Gastroesophageal sphincter (tissue), 4 donors: ENCODE measurements at regions not wholly inside any gene's neighbourhood (a gene's known extent, or its start where the extent isn't known, plus 50 kb on each side); places are given as distances from the start of the nearest gene placed in this dataset.
"Not testable (repeated sequence)": the region's sequence is repeated elsewhere in the genome, so short reads cannot be mapped to it uniquely, and the experiment has no call there.

Experiments used
- ATAC-seq: fragments of 150-250 bp; one replicate; pipeline ENCODE4 v1.9.1; 2016; ENCODE audit warnings: mild to moderate bottlenecking, moderate library complexity
- H3K27ac ChIP-seq, 4 donors: fragments of 200-600 bp; sonication (generic) in 3 of 4; 1 replicate in 3 of 4; 2 replicates in 1 of 4; pipeline ENCODE4 v1.5.1; 2016 to 2019
- H3K27me3 ChIP-seq: fragments of 200-600 bp; sonication (generic); one replicate; pipeline ENCODE4 v1.5.1; 2019
- H3K36me3 ChIP-seq, 2 donors: fragments of 200-600 bp; sonication (generic); one replicate each; pipeline ENCODE4 v1.5.1; 2019; ENCODE audit warnings: control low read depth in 1 of 2
- H3K4me1 ChIP-seq, 3 donors: fragments of 200-600 bp; sonication (generic); 1 replicate in 2 of 3; 2 replicates in 1 of 3; pipeline ENCODE4 v1.5.1; 2016 to 2019; ENCODE audit warnings: control low read depth in 2 of 3
- H3K4me3 ChIP-seq, 2 donors: fragments of 200-600 bp; sonication (generic); one replicate each; pipeline ENCODE4 v1.5.1; 2019; ENCODE audit warnings: mild to moderate bottlenecking in 1 of 2, moderate library complexity in 1 of 2
- H3K9me3 ChIP-seq, 3 donors: fragments of 200-600 bp; sonication (generic); one replicate each; pipeline ENCODE4 v1.5.1; 2017 to 2019; ENCODE audit warnings: control low read depth in 2 of 3
- CTCF ChIP-seq, 4 experiments: fragments of 200-600 bp in 2 of 4; fragments of 450-650 bp in 2 of 4; sonication (generic) in 1 of 4; IDR thresholded peaks; one replicate each; pipeline ENCODE4 v1.5.1; 2017 to 2019; ENCODE audit warnings: antibody characterized with exemption in 4 of 4, mild to moderate bottlenecking in 2 of 4, moderate library complexity in 2 of 4
- EP300 ChIP-seq: sonication (generic); formaldehyde crosslinking; IDR thresholded peaks from one replicate; pipeline ENCODE4 v1.6.1; 2017; ENCODE audit warnings: antibody characterized with exemption, mild to moderate bottlenecking
- POLR2A ChIP-seq, 2 donors: fragments of 450-650 bp; IDR thresholded peaks; one replicate each; pipeline ENCODE4 v1.6.1; 2017; ENCODE audit warnings: antibody characterized with exemption in 2 of 2, mild to moderate bottlenecking in 2 of 2, moderate library complexity in 1 of 2
- POLR2AphosphoS5 ChIP-seq: sonication (generic); formaldehyde crosslinking; IDR thresholded peaks from one replicate; pipeline ENCODE4 v1.6.1; 2017; ENCODE audit warnings: antibody characterized with exemption
- WGBS, 2 donors: methylation state at CpG; one replicate each; pipeline ENCODE4 v1.1.5; 2018; ENCODE audit warnings: low coverage in 1 of 2; 5-methylcytosine and 5-hydroxymethylcytosine counted together
- small RNA-seq, 4 donors: library from RNA; depleted of rRNA; stranded (forward); fragments of <200 nt; gene quantifications; one replicate each; pipeline ENCODE3, GENCODE V24; 2016

- 71 to 94% methylated on average over 2 of the region's 3 CpGs for WGBS, 2 donors
- Histone ChIP-seq H3K27me3 (no peaks in the 10 kb centered on the region), H3K4me1 (no peaks in the 10 kb centered on the region), H3K36me3 (no peaks in the 10 kb centered on the region), H3K9me3 (peaks cover 0 to 22% (median 0%) of the 10 kb centered on the region in 3 donors), H3K27ac (no peak overlapping the region), H3K4me3 (no peak overlapping the region)
- TF ChIP-seq POLR2A (IDR thresholded peaks at IDR 0.05) (no peak), EP300 (no peak), POLR2AphosphoS5 (no peak), CTCF (IDR thresholded peaks at IDR 0.05) (no peak)
- no peak for ATAC-seq
Measured at GRCh38 chr16:5158494-5158893, 60.9 kb upstream of the EEF2KMT start.

GRCh38 chr16:5156486-5156885 lies 58.9 kb upstream of the EEF2KMT start:
- not testable (repeated sequence) for ATAC-seq, H3K4me3 ChIP-seq, H3K36me3 ChIP-seq, H3K27me3 ChIP-seq, H3K4me1 ChIP-seq, H3K9me3 ChIP-seq, H3K27ac ChIP-seq
- 36% methylated on average over 2 of the region's 4 CpGs; no CpG with 5 or more reads in 1 of the 2 donors for WGBS, 2 donors

- not testable (repeated sequence) for H3K4me1 ChIP-seq, H3K27me3 ChIP-seq, H3K27ac ChIP-seq, H3K4me3 ChIP-seq, H3K9me3 ChIP-seq, ATAC-seq, H3K36me3 ChIP-seq
- 92 to 100% methylated on average over 1 of the region's 1 CpG for WGBS, 2 donors
Measured at GRCh38 chr16:5154006-5154405, 56.4 kb upstream of the EEF2KMT start.

- ATAC-seq, H3K9me3 ChIP-seq, H3K27ac ChIP-seq, H3K4me3 ChIP-seq, H3K36me3 ChIP-seq, H3K4me1 ChIP-seq, H3K27me3 ChIP-seq: not testable (repeated sequence)
- 67 to 68% methylated on average over 2 of the region's 2 CpGs for WGBS, 2 donors
Measured at GRCh38 chr16:5151409-5151808, 53.8 kb upstream of the EEF2KMT start.

Small RNA genes lying in the stretch of these regions (small RNA-seq; reads per million reads assigned to genes)
- gene AC007012.1 = 0 reads per million in 4 donors
- 0 reads per million in 4 donors for gene MIR8065
- 0 reads per million in 4 donors for gene RNU6-328P
- 0 reads per million in 4 donors for gene RNU6-457P
- gene RNU7-99P = 0 reads per million in 4 donors
- gene SNRPCP20 = 0 reads per million in 4 donors
